VCaP (cell line): ENCODE measurements at regions not wholly inside any gene's neighbourhood (a gene's known extent, or its start where the extent isn't known, plus 50 kb on each side); places are given as distances from the start of the nearest gene placed in this dataset.

Experiments
- H3K27ac ChIP-seq: fragments of 450-650 bp; 2 replicates; pipeline ENCODE4 v1.5.1; 2017
- TF ChIP-seq, protein P1 (sequence below): fragments of 450-650 bp; conservative IDR thresholded peaks from 2 replicates; pipeline ENCODE4 v1.5.1; 2017; ENCODE audit warnings: mild to moderate bottlenecking, moderate library complexity

DNA sequence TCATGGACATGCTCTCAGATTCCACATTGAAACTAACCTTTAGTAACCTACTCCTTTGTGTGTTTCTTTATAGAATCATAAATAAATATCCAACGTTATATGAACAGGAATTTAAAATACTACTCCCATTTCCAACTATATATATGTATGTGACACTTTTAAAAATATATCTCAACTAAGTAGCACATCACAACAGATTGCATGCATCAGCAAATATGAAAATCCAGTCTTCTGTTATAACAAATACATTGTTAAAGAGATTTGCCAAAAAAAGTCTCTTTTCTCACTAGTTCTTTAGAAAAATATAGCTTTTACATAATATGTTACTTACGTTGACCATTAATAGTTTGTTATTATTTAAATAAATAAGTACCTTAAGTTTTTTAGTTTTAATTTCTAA is 1608.6 kb upstream of the RAG2 start:
- no peak overlapping the region for H3K27ac ChIP-seq
- TF ChIP-seq, protein P1, sequence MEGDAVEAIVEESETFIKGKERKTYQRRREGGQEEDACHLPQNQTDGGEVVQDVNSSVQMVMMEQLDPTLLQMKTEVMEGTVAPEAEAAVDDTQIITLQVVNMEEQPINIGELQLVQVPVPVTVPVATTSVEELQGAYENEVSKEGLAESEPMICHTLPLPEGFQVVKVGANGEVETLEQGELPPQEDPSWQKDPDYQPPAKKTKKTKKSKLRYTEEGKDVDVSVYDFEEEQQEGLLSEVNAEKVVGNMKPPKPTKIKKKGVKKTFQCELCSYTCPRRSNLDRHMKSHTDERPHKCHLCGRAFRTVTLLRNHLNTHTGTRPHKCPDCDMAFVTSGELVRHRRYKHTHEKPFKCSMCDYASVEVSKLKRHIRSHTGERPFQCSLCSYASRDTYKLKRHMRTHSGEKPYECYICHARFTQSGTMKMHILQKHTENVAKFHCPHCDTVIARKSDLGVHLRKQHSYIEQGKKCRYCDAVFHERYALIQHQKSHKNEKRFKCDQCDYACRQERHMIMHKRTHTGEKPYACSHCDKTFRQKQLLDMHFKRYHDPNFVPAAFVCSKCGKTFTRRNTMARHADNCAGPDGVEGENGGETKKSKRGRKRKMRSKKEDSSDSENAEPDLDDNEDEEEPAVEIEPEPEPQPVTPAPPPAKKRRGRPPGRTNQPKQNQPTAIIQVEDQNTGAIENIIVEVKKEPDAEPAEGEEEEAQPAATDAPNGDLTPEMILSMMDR = no peak

DNA sequence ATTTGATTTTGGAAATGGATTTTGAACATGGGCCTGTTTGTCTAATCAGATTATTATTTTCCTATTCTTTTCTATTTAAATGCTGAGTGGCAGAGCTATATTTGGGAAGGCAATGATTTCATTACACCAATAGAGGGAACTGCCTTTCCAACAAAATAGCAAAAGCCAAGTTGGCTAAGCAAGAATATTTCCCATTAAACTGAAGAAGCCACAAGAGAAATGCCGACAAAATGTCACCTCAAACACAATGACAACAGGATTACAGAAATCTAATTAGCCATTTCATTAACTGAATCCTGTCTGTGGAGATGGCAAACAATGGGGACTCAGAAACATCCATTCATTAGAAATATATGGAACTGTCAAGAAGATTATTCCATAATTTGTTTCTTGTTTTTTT is 1593.1 kb upstream of the RAG2 start:
- TF ChIP-seq, protein P1 = no peak
- no peak overlapping the region for H3K27ac ChIP-seq

DNA sequence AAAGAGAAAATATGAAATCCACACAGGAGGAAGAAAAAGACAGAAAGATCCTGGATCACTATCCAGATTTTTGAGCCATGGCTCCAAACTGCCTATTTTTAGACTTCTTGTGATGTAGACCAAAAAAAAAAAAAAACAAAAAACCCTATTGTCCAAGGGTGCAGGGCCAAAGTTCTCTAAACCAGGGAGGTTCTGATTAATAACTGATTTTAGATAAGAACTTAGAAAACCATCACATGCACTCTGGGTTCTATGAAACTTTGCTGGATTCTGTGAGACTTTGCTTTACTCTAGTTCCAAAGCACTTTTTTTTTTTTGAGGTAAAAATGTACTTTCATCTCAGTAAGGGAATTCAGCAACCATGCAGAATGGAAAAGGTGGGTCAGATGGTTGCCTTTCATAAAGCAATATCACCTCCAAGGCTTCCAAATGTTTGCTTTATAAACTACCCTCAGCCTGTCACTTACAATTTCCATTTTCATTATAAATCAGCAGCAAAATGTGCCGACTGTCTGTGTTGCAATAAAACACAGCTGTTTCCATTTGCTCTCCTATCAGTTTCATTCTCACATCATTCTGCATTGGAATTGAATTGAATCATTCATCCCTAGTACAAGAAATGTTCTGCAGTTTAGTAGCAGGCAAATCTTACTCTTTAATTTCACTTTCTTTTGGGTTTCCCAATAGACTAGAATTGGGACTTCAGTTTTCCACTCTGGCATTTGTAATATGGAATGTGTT is 1584.3 kb upstream of the RAG2 start:
- TF ChIP-seq, protein P1 = no peak
- H3K27ac ChIP-seq = no peak overlapping the region

DNA sequence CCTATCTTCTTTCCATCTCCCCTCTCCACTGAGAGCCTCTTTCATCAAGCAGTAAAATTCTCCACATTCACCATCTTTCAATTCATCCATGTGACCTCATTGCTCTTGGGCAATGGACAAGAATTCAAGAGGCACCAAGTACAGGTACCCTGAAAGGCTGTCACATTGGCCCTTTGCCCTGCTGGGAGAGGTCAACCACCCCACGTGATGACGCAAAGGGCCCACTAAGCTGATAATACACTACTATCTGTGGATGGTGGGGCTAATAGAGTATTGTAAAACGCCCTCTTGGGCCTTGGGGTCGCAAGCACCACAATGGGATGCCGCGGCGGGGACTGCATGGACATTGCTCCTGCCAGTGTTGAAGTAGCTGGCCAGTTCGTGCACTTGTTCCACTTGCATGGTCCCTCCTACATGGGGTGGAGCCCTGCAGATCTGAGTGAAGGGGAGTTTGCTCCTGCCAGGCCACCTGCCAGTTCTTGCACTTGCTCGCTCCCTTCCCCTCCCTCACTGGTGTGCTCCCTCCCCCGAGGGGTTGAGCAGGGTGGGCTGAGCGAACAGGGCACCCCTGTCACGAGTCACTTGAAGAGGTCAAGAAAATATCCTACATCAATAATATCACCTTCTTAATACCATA is 1578.8 kb upstream of the RAG2 start:
- TF ChIP-seq, protein P1 = no peak

DNA sequence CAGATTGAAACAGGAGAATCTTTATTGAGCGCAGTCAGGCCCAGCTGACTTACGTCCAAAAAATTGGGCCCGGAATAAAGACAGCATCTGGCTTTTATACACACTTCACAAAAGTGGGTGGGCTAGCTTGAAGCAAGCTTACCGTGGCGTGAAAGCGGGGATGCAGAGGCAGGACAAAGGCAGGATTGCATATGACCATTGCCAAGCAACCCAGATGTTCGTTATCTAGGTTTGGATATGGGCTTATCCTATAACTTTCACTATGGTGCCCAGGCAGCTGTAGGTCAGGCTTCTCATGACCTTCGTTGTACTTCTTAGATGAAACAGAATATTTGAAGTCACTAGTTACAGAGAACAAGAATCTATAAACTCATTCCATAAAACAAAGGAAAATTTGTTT is 1575.6 kb upstream of the RAG2 start:
- TF ChIP-seq, protein P1 = no peak
- H3K27ac ChIP-seq = no peak overlapping the region

More for the DNA sequence above, 1578.8 kb upstream of the RAG2 start:
- H3K27ac ChIP-seq = no peak overlapping the region

DNA sequence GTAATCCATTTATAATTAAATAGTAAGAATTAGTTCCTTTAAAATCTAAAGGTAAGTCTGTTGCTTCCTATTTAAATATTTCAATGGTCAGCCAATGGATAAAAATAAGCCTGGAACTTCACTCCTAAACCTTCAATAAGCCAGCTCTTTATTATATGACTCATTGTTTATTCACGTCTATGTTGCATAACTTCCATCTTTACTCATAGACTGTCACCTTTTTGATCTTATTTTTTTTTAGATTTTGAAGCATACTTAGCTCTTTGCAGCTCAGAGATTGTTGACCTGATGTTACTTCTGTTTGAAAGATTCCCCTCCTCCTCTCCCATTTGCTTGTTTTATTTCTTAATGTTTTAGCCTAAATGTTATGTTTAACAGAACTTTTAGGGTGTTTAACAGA is 1571.2 kb upstream of the RAG2 start:
- TF ChIP-seq, protein P1 = no peak
- no peak overlapping the region for H3K27ac ChIP-seq

DNA sequence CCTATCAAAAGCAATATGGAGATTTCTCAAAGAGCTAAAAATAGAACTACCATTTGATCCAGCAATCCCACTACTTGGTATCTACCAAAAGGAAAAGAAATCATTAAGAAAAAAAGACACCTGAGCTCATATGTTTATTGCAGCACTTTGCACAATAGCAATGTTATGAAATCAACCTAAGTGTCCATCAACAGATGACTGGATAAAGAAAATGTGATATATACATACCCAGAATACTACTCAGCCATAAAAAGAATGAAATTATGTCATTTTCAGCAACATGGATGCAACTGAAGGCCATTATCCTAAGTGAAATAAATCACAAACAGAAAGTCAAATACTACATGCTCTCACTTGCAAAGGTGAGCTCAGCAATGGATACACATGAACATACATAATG is 1565.5 kb upstream of the RAG2 start:
- TF ChIP-seq, protein P1 = no peak

More for the DNA sequence above, 1565.5 kb upstream of the RAG2 start:
- no peak overlapping the region for H3K27ac ChIP-seq
